ENCODE measurements at regions not wholly inside any gene's neighbourhood (a gene's known extent, or its start where the extent isn't known, plus 50 kb on each side); places are given as distances from the start of the nearest gene placed in this dataset.

DNA sequence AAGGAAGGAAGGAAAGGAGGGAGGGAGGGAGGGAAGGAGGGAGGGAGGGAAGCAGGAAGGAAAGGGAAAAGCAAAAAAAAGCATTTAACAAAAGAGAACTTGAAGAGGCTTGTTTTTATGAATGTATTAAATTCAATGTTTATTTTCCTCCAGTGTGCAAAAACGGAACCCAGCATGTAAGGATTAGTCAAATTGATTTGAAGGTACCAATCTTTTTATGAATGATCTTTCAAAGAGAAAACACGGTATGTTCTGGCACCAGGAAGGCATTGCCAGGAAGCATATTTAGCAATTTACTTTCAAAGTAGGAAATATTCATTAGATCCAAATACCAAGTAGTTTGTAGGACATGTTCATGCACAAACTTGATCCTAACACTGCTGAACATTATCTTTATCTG lies 453.6 kb downstream of the PDGFC start:
- Mint-ChIP-seq H3K4me3 (no peak overlapping the region), H3K27ac (no peak overlapping the region)
- no peak overlapping the region for H3K27ac ChIP-seq (ENCODE audit: low read depth)

More for the DNA sequence above, 453.6 kb downstream of the PDGFC start:
- Histone ChIP-seq H4K20me1 (replicated peaks; ENCODE audit: insufficient read depth) (no peaks in the 10 kb centered on the region), H3K79me2 (replicated peaks; ENCODE audit: insufficient read depth) (no peaks in the 10 kb centered on the region), H3K9me2 (ENCODE audit: insufficient read depth) (no peaks in the 10 kb centered on the region; the same call in 1 of the 2 replicates), H3K36me3 (ENCODE audit: insufficient read depth) (no peaks in the 10 kb centered on the region), H3F3A (replicated peaks; ENCODE audit: low read depth) (no peaks in the 10 kb centered on the region), H2AFZ (no peak overlapping the region), H3K4me2 (no peak overlapping the region), H3K4me3 (no peak overlapping the region), H3K27me3 (ENCODE audit: insufficient read depth) (no peaks in the 10 kb centered on the region), H3K4me1 (ENCODE audit: insufficient read depth) (0 out of 2 replicates have a peak, but pooled peaks cover 3% of the 10 kb centered on the region)
- Mint-ChIP-seq H3K27me3 (ENCODE audit: insufficient read depth, low read depth, poor library complexity) (no peaks in the 10 kb centered on the region), H3K9me3 (no peaks in the 10 kb centered on the region), H3K36me3 (ENCODE audit: low read depth) (no peaks in the 10 kb centered on the region), H3K4me1 (peaks cover 9% of the 10 kb centered on the region)
- ATAC-seq: no peak
- TF ChIP-seq EZH2 (IDR thresholded peaks at IDR 0.05; ENCODE audit: low read depth, unreplicated experiment) (no peak), ZNF114 (CRISPR knock-in tag; IDR thresholded peaks at IDR 0.05) (no peak), CREB1 (CRISPR knock-in tag; IDR thresholded peaks at IDR 0.05; ENCODE audit: low read depth) (no peak)
- TF ChIP-seq, protein P1, sequence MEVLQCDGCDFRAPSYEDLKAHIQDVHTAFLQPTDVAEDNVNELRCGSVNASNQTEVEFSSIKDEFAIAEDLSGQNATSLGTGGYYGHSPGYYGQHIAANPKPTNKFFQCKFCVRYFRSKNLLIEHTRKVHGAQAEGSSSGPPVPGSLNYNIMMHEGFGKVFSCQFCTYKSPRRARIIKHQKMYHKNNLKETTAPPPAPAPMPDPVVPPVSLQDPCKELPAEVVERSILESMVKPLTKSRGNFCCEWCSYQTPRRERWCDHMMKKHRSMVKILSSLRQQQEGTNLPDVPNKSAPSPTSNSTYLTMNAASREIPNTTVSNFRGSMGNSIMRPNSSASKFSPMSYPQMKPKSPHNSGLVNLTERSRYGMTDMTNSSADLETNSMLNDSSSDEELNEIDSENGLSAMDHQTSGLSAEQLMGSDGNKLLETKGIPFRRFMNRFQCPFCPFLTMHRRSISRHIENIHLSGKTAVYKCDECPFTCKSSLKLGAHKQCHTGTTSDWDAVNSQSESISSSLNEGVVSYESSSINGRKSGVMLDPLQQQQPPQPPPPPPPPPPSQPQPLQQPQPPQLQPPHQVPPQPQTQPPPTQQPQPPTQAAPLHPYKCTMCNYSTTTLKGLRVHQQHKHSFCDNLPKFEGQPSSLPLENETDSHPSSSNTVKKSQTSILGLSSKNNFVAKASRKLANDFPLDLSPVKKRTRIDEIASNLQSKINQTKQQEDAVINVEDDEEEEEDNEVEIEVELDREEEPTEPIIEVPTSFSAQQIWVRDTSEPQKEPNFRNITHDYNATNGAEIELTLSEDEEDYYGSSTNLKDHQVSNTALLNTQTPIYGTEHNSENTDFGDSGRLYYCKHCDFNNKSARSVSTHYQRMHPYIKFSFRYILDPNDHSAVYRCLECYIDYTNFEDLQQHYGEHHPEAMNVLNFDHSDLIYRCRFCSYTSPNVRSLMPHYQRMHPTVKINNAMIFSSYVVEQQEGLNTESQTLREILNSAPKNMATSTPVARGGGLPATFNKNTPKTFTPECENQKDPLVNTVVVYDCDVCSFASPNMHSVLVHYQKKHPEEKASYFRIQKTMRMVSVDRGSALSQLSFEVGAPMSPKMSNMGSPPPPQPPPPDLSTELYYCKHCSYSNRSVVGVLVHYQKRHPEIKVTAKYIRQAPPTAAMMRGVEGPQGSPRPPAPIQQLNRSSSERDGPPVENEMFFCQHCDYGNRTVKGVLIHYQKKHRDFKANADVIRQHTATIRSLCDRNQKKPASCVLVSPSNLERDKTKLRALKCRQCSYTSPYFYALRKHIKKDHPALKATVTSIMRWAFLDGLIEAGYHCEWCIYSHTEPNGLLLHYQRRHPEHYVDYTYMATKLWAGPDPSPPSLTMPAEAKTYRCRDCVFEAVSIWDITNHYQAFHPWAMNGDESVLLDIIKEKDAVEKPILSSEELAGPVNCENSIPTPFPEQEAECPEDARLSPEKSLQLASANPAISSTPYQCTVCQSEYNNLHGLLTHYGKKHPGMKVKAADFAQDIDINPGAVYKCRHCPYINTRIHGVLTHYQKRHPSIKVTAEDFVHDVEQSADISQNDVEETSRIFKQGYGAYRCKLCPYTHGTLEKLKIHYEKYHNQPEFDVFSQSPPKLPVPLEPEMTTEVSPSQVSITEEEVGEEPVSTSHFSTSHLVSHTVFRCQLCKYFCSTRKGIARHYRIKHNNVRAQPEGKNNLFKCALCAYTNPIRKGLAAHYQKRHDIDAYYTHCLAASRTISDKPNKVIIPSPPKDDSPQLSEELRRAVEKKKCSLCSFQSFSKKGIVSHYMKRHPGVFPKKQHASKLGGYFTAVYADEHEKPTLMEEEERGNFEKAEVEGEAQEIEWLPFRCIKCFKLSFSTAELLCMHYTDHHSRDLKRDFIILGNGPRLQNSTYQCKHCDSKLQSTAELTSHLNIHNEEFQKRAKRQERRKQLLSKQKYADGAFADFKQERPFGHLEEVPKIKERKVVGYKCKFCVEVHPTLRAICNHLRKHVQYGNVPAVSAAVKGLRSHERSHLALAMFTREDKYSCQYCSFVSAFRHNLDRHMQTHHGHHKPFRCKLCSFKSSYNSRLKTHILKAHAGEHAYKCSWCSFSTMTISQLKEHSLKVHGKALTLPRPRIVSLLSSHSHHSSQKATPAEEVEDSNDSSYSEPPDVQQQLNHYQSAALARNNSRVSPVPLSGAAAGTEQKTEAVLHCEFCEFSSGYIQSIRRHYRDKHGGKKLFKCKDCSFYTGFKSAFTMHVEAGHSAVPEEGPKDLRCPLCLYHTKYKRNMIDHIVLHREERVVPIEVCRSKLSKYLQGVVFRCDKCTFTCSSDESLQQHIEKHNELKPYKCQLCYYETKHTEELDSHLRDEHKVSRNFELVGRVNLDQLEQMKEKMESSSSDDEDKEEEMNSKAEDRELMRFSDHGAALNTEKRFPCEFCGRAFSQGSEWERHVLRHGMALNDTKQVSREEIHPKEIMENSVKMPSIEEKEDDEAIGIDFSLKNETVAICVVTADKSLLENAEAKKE (CRISPR knock-in tag; IDR thresholded peaks at IDR 0.05): no peak
- DNase-seq (ENCODE audit: low spot score): no peak

Measured in GM23338 (cell line).